ENCODE measurements at regions not wholly inside any gene's neighbourhood (a gene's known extent, or its start where the extent isn't known, plus 50 kb on each side); places are given as distances from the start of the nearest gene placed in this dataset.
"Not testable (repeated sequence)": the region's sequence is repeated elsewhere in the genome, so short reads cannot be mapped to it uniquely, and the experiment has no call there.

- ATAC-seq (ENCODE audit: low FRiP score), result no peak
- intact Hi-C loops (cut with DNase I), result no loop called here
- no peaks in the 10 kb centered on the region for H3K4me1 ChIP-seq (ENCODE audit: control insufficient read depth in 1 of 2, insufficient read depth in 2 of 2, low read length in 2 of 2)
- H3K4me3 ChIP-seq (ENCODE audit: low read length in 2 of 2), result no peak overlapping the region
- H3K36me3 ChIP-seq (ENCODE audit: control insufficient read depth in 1 of 2, insufficient read depth in 2 of 2, low read length in 1 of 2), result no peaks in the 10 kb centered on the region
- no peak overlapping the region for H3K27ac ChIP-seq (ENCODE audit: low read depth in 1 of 2, low read length in 2 of 2)
- no peak for DNase-seq
- WGBS, 2 donors, result 81 to 82% methylated on average over 1 of the region's 1 CpG
- H3K27me3 ChIP-seq (ENCODE audit: control insufficient read depth in 1 of 2, insufficient read depth in 2 of 2, low read length in 1 of 2), result no peaks in the 10 kb centered on the region
- H3K9me3 ChIP-seq (ENCODE audit: control insufficient read depth, low read length), result no peaks in the 10 kb centered on the region
These were observed 2118.0 kb downstream of the PCDH9 start for GRCh38 chr13:65112123-65112522.

DNA sequence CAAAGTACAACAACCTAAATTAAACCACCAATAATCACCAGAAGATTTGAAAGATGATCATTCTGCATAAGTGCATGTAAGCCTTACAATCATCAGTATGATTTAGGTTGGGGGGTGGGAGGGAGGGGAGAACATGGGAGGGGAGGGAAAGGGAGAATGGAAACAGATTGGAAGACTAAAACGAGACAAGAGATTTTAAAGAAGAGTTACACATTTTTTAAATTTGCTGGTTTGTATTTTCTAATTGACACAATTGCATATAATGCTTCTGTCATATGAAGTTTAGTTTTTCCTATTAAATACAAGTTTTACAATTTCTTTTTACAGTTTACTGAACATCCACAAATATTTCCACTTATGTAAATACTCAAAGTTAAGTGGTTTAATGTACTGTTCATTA, 2118.9 kb downstream of the PCDH9 start:
- 76 to 87% methylated on average over 1 of the region's 1 CpG for WGBS, 2 donors
- Histone ChIP-seq H3K9me3 (ENCODE audit: control insufficient read depth, low read length) (no peaks in the 10 kb centered on the region), H3K36me3 (ENCODE audit: control insufficient read depth in 1 of 2, insufficient read depth in 2 of 2, low read length in 1 of 2) (no peaks in the 10 kb centered on the region), H3K27me3 (ENCODE audit: control insufficient read depth in 1 of 2, insufficient read depth in 2 of 2, low read length in 1 of 2) (no peaks in the 10 kb centered on the region), H3K27ac (ENCODE audit: low read depth in 1 of 2, low read length in 2 of 2) (no peak overlapping the region), H3K4me3 (ENCODE audit: low read length in 2 of 2) (no peak overlapping the region), H3K4me1 (ENCODE audit: control insufficient read depth in 1 of 2, insufficient read depth in 2 of 2, low read length in 2 of 2) (no peaks in the 10 kb centered on the region)
- ATAC-seq (ENCODE audit: low FRiP score), result no peak
- no peak for DNase-seq
- intact Hi-C loops (cut with DNase I), result no loop called here

DNA sequence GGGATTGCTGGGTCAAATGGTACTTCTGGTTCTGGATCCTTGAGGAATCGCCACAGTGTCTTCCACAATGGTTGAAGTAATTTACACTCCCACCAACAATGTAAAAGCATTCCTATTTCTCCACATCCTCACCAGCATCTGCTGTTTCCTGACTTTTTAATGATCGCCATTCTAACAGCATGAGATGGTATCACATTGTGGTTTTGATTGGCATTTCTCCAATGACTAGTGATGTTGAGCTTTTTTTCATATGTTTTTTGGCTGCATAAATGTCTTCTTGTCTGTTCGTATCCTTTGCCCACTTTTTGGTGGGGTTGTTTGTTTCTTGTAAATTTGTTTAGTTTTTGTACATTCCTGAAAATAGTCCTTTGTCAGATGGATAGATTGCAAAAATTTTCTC, 2125.7 kb downstream of the PCDH9 start:
- H3K36me3 ChIP-seq (ENCODE audit: control insufficient read depth in 1 of 2, insufficient read depth in 2 of 2, low read length in 1 of 2); intact Hi-C loops (cut with DNase I); ATAC-seq (ENCODE audit: low FRiP score); DNase-seq; H3K27ac ChIP-seq (ENCODE audit: low read depth in 1 of 2, low read length in 2 of 2); H3K4me3 ChIP-seq (ENCODE audit: low read length in 2 of 2); H3K4me1 ChIP-seq (ENCODE audit: control insufficient read depth in 1 of 2, insufficient read depth in 2 of 2, low read length in 2 of 2); H3K27me3 ChIP-seq (ENCODE audit: control insufficient read depth in 1 of 2, insufficient read depth in 2 of 2, low read length in 1 of 2); H3K9me3 ChIP-seq (ENCODE audit: control insufficient read depth, low read length): not testable (repeated sequence)
- 76 to 77% methylated on average over 3 of the region's 3 CpGs for WGBS, 2 donors

DNA sequence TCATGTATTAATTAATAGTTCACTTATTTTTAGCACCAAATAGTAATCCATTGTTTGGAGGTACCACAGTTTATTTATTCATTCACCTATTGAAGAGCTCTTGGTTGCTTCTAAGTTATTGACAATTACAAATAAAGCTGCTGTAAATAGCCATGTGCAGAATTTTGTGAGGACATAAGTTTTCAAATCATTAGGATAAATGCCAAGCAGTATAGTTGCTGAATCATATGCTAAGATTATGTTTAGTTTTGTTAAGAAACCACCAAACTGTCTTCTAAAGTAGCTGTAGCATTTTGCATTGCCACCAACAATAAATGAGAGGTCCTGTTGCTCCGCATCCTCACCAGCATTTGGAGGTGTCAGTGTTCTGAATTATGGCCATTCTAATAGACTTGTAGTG, 2126.8 kb downstream of the PCDH9 start:
- Histone ChIP-seq H3K27ac (ENCODE audit: low read depth in 1 of 2, low read length in 2 of 2) (no peak overlapping the region), H3K4me3 (ENCODE audit: low read length in 2 of 2) (no peak overlapping the region), H3K27me3 (ENCODE audit: control insufficient read depth in 1 of 2, insufficient read depth in 2 of 2, low read length in 1 of 2) (no peaks in the 10 kb centered on the region), H3K36me3 (ENCODE audit: control insufficient read depth in 1 of 2, insufficient read depth in 2 of 2, low read length in 1 of 2) (no peaks in the 10 kb centered on the region), H3K9me3 (ENCODE audit: control insufficient read depth, low read length) (no peaks in the 10 kb centered on the region), H3K4me1 (ENCODE audit: control insufficient read depth in 1 of 2, insufficient read depth in 2 of 2, low read length in 2 of 2) (no peaks in the 10 kb centered on the region)
- 83 to 89% methylated on average over 1 of the region's 1 CpG for WGBS, 2 donors
- ATAC-seq (ENCODE audit: low FRiP score) (no peak), DNase-seq (no peak)
- intact Hi-C loops (cut with DNase I), result no loop called here

DNA sequence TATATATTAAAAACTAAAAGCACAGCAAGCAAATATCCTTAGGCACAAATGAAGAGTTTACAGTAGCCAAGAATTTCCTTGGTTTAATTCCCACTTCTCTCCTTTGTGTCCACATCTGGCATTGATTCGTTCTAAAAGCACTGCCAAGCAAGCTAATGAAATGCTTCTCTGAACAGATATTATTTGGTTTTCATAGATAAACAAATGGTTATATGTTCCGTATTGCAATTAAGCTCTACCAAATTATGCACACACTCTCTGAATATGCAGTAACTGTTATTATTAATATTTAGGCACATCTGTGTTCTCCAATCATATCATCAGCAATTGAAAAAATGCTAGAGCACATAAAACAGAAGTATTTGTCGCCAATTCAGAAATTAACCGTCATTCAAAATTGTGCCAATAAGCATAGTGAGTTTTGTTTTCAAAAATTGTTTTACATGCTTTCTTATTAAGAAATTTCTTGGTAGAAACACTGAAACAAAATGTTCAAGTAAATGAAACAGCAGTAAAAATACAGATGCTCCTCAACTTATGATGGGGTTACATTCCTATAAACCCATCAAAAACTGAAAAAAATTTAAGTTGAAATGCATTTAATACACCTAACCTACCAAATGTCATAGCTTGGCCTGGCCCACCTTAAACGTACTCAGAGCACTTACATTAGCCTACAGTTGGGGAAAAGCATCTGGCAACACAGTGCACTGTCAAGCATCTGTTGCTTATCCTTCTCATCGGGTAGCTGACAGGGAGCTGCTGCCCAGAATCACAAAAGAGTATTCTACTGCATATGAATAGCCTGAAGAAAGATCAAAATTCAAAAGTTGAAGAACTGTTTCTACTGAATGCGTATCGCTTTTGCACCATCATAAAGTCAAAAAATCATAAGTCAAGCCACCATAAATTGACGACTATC, 2134.7 kb downstream of the PCDH9 start:
- no peak overlapping the region for H3K27ac ChIP-seq (ENCODE audit: low read depth in 1 of 2, low read length in 2 of 2)
- H3K36me3 ChIP-seq (ENCODE audit: control insufficient read depth in 1 of 2, insufficient read depth in 2 of 2, low read length in 1 of 2), result no peaks in the 10 kb centered on the region
- H3K9me3 ChIP-seq (ENCODE audit: control insufficient read depth, low read length), result no peaks in the 10 kb centered on the region
- no peak for DNase-seq
- H3K4me1 ChIP-seq (ENCODE audit: control insufficient read depth in 1 of 2, insufficient read depth in 2 of 2, low read length in 2 of 2), result no peaks in the 10 kb centered on the region
- intact Hi-C loops (cut with DNase I), result no loop called here
- WGBS, 2 donors, result 69% methylated on average over 9 of the region's 9 CpGs
- no peak for ATAC-seq (ENCODE audit: low FRiP score)
- H3K27me3 ChIP-seq (ENCODE audit: control insufficient read depth in 1 of 2, insufficient read depth in 2 of 2, low read length in 1 of 2), result no peaks in the 10 kb centered on the region
- H3K4me3 ChIP-seq (ENCODE audit: low read length in 2 of 2), result no peak overlapping the region

GRCh38 chr13:65093357-65093756, 2136.8 kb downstream of the PCDH9 start:
- no peaks in the 10 kb centered on the region for H3K4me1 ChIP-seq (ENCODE audit: control insufficient read depth in 1 of 2, insufficient read depth in 2 of 2, low read length in 2 of 2)
- intact Hi-C loops (cut with DNase I), result no loop called here
- DNase-seq (no peak), ATAC-seq (ENCODE audit: low FRiP score) (no peak)
- no peak overlapping the region for H3K4me3 ChIP-seq (ENCODE audit: low read length in 2 of 2)
- H3K9me3 ChIP-seq (ENCODE audit: control insufficient read depth, low read length), result no peaks in the 10 kb centered on the region
- no peaks in the 10 kb centered on the region for H3K27me3 ChIP-seq (ENCODE audit: control insufficient read depth in 1 of 2, insufficient read depth in 2 of 2, low read length in 1 of 2)
- 30 to 31% methylated on average over 3 of the region's 3 CpGs for WGBS, 2 donors
- H3K27ac ChIP-seq (ENCODE audit: low read depth in 1 of 2, low read length in 2 of 2), result no peak overlapping the region
- no peaks in the 10 kb centered on the region for H3K36me3 ChIP-seq (ENCODE audit: control insufficient read depth in 1 of 2, insufficient read depth in 2 of 2, low read length in 1 of 2)

DNA sequence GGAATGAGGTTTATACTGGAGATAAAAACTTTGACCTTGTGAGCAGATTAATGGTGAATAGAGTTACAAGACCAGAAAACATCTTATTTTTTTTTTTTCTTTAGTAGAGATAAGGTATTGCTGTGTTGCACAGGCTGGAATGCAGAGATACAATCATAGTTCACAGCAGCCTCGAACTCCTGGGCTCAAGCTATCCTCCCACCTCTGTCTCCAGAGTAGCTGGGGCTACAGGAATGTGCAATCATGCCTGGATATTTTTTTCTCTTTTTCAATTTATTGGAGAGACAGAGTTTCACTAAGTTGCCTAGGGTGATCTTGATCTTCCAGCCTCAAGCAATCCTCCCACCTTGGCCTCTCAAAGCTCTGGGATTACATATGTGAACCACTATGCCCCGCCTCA, 2139.1 kb downstream of the PCDH9 start:
- H3K4me1 ChIP-seq (ENCODE audit: control insufficient read depth in 1 of 2, insufficient read depth in 2 of 2, low read length in 2 of 2), result no peaks in the 10 kb centered on the region
- H3K9me3 ChIP-seq (ENCODE audit: control insufficient read depth, low read length), result no peaks in the 10 kb centered on the region
- intact Hi-C loops (cut with DNase I), result no loop called here
- no peak overlapping the region for H3K4me3 ChIP-seq (ENCODE audit: low read length in 2 of 2)
- no peaks in the 10 kb centered on the region for H3K27me3 ChIP-seq (ENCODE audit: control insufficient read depth in 1 of 2, insufficient read depth in 2 of 2, low read length in 1 of 2)
- DNase-seq, result no peak
- H3K36me3 ChIP-seq (ENCODE audit: control insufficient read depth in 1 of 2, insufficient read depth in 2 of 2, low read length in 1 of 2), result no peaks in the 10 kb centered on the region
- H3K27ac ChIP-seq (ENCODE audit: low read depth in 1 of 2, low read length in 2 of 2), result no peak overlapping the region
- WGBS, 2 donors, result 75 to 76% methylated on average over 2 of the region's 2 CpGs
- no peak for ATAC-seq (ENCODE audit: low FRiP score)

DNA sequence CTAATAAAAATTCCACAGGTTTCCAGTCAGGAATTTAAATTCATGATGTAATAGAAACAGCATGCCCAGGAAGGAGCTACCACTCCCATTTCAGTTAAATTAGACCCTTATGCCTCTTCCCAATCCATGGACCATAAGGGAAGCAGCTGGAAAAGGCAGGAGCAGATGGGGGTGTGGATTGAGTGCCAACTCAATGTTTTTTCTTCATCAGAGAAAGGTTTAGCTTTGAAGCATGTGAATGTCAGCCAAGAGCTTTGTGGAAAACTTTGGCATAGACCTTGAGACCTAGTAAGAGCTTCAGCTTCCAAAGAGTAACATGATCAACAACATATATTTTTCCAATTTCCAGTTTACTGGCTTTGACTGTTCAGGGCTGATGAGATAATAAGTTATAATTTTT, 2139.9 kb downstream of the PCDH9 start:
- DNase-seq (no peak), ATAC-seq (ENCODE audit: low FRiP score) (no peak)
- Histone ChIP-seq H3K9me3 (ENCODE audit: control insufficient read depth, low read length) (no peaks in the 10 kb centered on the region), H3K27ac (ENCODE audit: low read depth in 1 of 2, low read length in 2 of 2) (no peak overlapping the region), H3K27me3 (ENCODE audit: control insufficient read depth in 1 of 2, insufficient read depth in 2 of 2, low read length in 1 of 2) (no peaks in the 10 kb centered on the region), H3K4me1 (ENCODE audit: control insufficient read depth in 1 of 2, insufficient read depth in 2 of 2, low read length in 2 of 2) (no peaks in the 10 kb centered on the region), H3K36me3 (ENCODE audit: control insufficient read depth in 1 of 2, insufficient read depth in 2 of 2, low read length in 1 of 2) (no peaks in the 10 kb centered on the region), H3K4me3 (ENCODE audit: low read length in 2 of 2) (no peak overlapping the region)
- intact Hi-C loops (cut with DNase I), result no loop called here

DNA sequence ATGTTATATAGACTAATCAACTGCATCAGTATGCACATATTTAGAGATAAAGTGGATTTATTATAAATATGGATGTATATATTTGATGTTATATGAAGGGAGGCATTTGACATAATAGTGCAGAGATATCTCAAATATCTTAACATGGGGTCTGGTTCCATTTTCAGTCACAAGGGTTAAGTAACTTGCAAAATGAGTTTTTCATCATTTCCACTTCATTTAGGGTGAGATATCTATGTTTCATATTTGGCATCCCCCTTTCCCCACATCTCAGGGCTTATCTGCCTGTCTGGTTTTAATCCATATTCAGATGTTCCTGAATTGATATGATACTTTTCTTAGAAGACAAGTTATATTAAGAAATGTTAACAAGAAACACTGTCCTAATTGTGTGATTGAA, 2141.2 kb downstream of the PCDH9 start:
- no peaks in the 10 kb centered on the region for H3K9me3 ChIP-seq (ENCODE audit: control insufficient read depth, low read length)
- ATAC-seq (ENCODE audit: low FRiP score) (no peak), DNase-seq (no peak)
- H3K27ac ChIP-seq (ENCODE audit: low read depth in 1 of 2, low read length in 2 of 2), result no peak overlapping the region
- no peaks in the 10 kb centered on the region for H3K36me3 ChIP-seq (ENCODE audit: control insufficient read depth in 1 of 2, insufficient read depth in 2 of 2, low read length in 1 of 2)
- H3K4me1 ChIP-seq (ENCODE audit: control insufficient read depth in 1 of 2, insufficient read depth in 2 of 2, low read length in 2 of 2), result no peaks in the 10 kb centered on the region
- no peaks in the 10 kb centered on the region for H3K27me3 ChIP-seq (ENCODE audit: control insufficient read depth in 1 of 2, insufficient read depth in 2 of 2, low read length in 1 of 2)
- no peak overlapping the region for H3K4me3 ChIP-seq (ENCODE audit: low read length in 2 of 2)
- intact Hi-C loops (cut with DNase I), result no loop called here
